HepG2 (cell line): ENCODE measurements at regions not wholly inside any gene's neighbourhood (a gene's known extent, or its start where the extent isn't known, plus 50 kb on each side); places are given as distances from the start of the nearest gene placed in this dataset.

Experiments used
- ATAC-seq: fragments of 200-7000 bp; cut with Tn5 transposase; 3 replicates; pipeline ENCODE4 v1.9.1; 2020; ENCODE audit warnings: mild to moderate bottlenecking, moderate library complexity
- BruUV-seq: library from RNA; stranded (reverse); fragments of 400-500 nt; replicated peaks from 2 replicates; lab custom pipeline; 2021; lab: Mats Ljungman, UMichigan
- CTCF ChIA-PET: fragments of 300-600 bp; formaldehyde crosslinking; extraction: SDS; loops from one replicate; lab custom pipeline; 2021; ENCODE audit warnings: low total read pairs, inconsistent platforms, low intra/inter-chr PET ratio; lab: Yijun Ruan, JAX
- POLR2A ChIA-PET: fragments of 350-600 bp; sonication (Branson Sonifier 250); formaldehyde crosslinking; loops from one replicate; lab custom pipeline; 2020; ENCODE audit warnings: antibody characterized with exemption, inconsistent platforms; lab: Yijun Ruan, JAX
- DNase-seq: peaks from one replicate; pipeline ENCODE4 v3.0.0-alpha.2; 2015; ENCODE audit warnings: low spot score
- FAIRE-seq: peaks from 3 replicates; lab custom pipeline; 2011; peaks lifted over from hg19 to GRCh38; lab: Jason Lieb, UNC
- H2AFZ ChIP-seq: one replicate; pipeline ENCODE4 v1.6.1; 2011; ENCODE audit warnings: low read length, inconsistent platforms
- H3K27ac ChIP-seq: fragments of 300-600 bp; 3 replicates; pipeline ENCODE4 v1.8.0; 2011; ENCODE audit warnings: mixed run types, mild to moderate bottlenecking, mixed read lengths, low read length, inconsistent platforms; ENCODE audit not compliant: insufficient read depth; ENCODE audit errors: extremely low read length
- H3K27me3 ChIP-seq, 2 experiments: fragments of 200-600 bp in 1 of 2; 2 replicates in 1 of 2; 3 replicates in 1 of 2; pipeline versions ENCODE4 v1.6.0 to v1.8.0; 2011; ENCODE audit warnings: low read length in 2 of 2, mild to moderate bottlenecking in 2 of 2, moderate library complexity in 2 of 2, inconsistent platforms in 1 of 2; ENCODE audit not compliant: insufficient read depth in 2 of 2, control insufficient read depth in 1 of 2
- H3K36me3 ChIP-seq, 2 experiments: fragments of 200-600 bp in 1 of 2; replicated peaks in 1 of 2; 2 replicates in 1 of 2; 3 replicates in 1 of 2; pipeline versions ENCODE4 v1.5.1 to v1.8.0; 2011; ENCODE audit warnings: low read length in 2 of 2, inconsistent platforms in 1 of 2; ENCODE audit not compliant: insufficient read depth in 2 of 2, control insufficient read depth in 1 of 2
- H3K4me1 ChIP-seq: 2 replicates; pipeline ENCODE4 v1.5.1; 2012; ENCODE audit warnings: low read length, inconsistent platforms; ENCODE audit not compliant: insufficient read depth
- H3K4me2 ChIP-seq: 2 replicates; pipeline ENCODE4 v1.6.0; 2011; ENCODE audit warnings: low read depth, low read length, inconsistent platforms
- H3K4me3 ChIP-seq, 3 experiments: fragments of 200-600 bp in 1 of 3; sonication (generic), shearing (Covaris generic) in 1 of 3; replicated peaks in 1 of 3; 2 replicates each; pipeline ENCODE4 v1.5.1; 2011 to 2016; ENCODE audit warnings: low read length in 3 of 3, inconsistent platforms in 2 of 3, low read depth in 2 of 3, mild to moderate bottlenecking in 2 of 3, control low read depth in 1 of 3, mixed read lengths in 1 of 3; ENCODE audit not compliant: insufficient read depth in 1 of 3
- H3K79me2 ChIP-seq: one replicate; pipeline ENCODE4 v1.6.1; 2011; ENCODE audit warnings: low read length, inconsistent platforms; ENCODE audit not compliant: insufficient read depth
- H3K9ac ChIP-seq: 2 replicates; pipeline ENCODE4 v1.6.0; 2011; ENCODE audit warnings: mild to moderate bottlenecking, low read depth, low read length, inconsistent platforms; ENCODE audit not compliant: insufficient read depth
- H3K9me3 ChIP-seq: 2 replicates; pipeline ENCODE4 v1.5.1; 2012; ENCODE audit warnings: mild to moderate bottlenecking, low read length
- H4K20me1 ChIP-seq: 2 replicates; pipeline ENCODE4 v1.6.0; 2011; ENCODE audit warnings: inconsistent platforms, mild to moderate bottlenecking, low read length, moderate library complexity; ENCODE audit not compliant: insufficient read depth
- BCL6 ChIP-seq: IDR thresholded peaks from 2 replicates; pipeline ENCODE4 v1.6.1; 2016; ENCODE audit warnings: missing genetic modification reagents, missing compliant biosample characterization
- CENPT ChIP-seq: sonication (generic); formaldehyde crosslinking; IDR thresholded peaks from 2 replicates; pipeline ENCODE4 v1.8.0; 2022; ENCODE audit warnings: low read depth, mild to moderate bottlenecking, moderate library complexity, missing genetic modification reagents
- CHCHD3 ChIP-seq: sonication (generic); formaldehyde crosslinking; IDR thresholded peaks from 2 replicates; pipeline ENCODE4 v1.8.0; 2022; ENCODE audit warnings: mild to moderate bottlenecking, missing genetic modification reagents, moderate library complexity
- E2F1 ChIP-seq: sonication (generic); formaldehyde crosslinking; IDR thresholded peaks from 2 replicates; pipeline ENCODE4 v1.5.0; 2020; ENCODE audit warnings: missing genetic modification reagents
- ISX ChIP-seq: sonication (generic); formaldehyde crosslinking; conservative IDR thresholded peaks from 2 replicates; pipeline ENCODE4 v1.5.0; 2020; ENCODE audit warnings: missing genetic modification reagents
- MXD4 ChIP-seq: IDR thresholded peaks from 2 replicates; pipeline ENCODE4 v1.6.1; 2016; ENCODE audit warnings: mild to moderate bottlenecking, missing biosample characterization, missing genetic modification reagents
- PHF5A ChIP-seq: IDR thresholded peaks from one replicate; pipeline ENCODE4 v1.6.1; 2018; ENCODE audit warnings: low read depth, missing genetic modification reagents; ENCODE audit not compliant: unreplicated experiment
- PRDM15 ChIP-seq: sonication (generic); formaldehyde crosslinking; IDR thresholded peaks from 2 replicates; pipeline ENCODE4 v1.4.0; 2020; ENCODE audit warnings: missing genetic modification reagents
- SOX5 ChIP-seq: IDR thresholded peaks from 2 replicates; pipeline ENCODE4 v1.6.1; 2016; ENCODE audit warnings: borderline replicate concordance
- SP5 ChIP-seq: IDR thresholded peaks from 2 replicates; pipeline ENCODE4 v1.6.1; 2016; ENCODE audit warnings: low read depth, borderline replicate concordance
- ZNF343 ChIP-seq: sonication (generic); formaldehyde crosslinking; IDR thresholded peaks from 2 replicates; pipeline ENCODE4 v1.4.0; 2020; ENCODE audit warnings: mild to moderate bottlenecking, missing genetic modification reagents
- ZNF430 ChIP-seq: sonication (generic); formaldehyde crosslinking; IDR thresholded peaks from 2 replicates; pipeline ENCODE4 v1.9.0; 2021; ENCODE audit warnings: mild to moderate bottlenecking, missing genetic modification reagents
- ZSCAN20 ChIP-seq: sonication (generic); formaldehyde crosslinking; IDR thresholded peaks from 2 replicates; pipeline ENCODE4 v1.4.0; 2020; ENCODE audit warnings: missing genetic modification reagents, mild to moderate bottlenecking, borderline replicate concordance
- WGBS: methylation state at CpG from one replicate; pipeline ENCODE4 v1.1.6; 2017; ENCODE audit warnings: low lambda C conversion rate; 5-methylcytosine and 5-hydroxymethylcytosine counted together
- in situ Hi-C: cut with HindIII; loops from 2 replicates; pipeline ENCODE4 v1.10.0; 2017; ENCODE audit warnings: low pct_unique_long_range_greater_than_20kb; ENCODE audit not compliant: extremely low pct_ligation_motif_present
- intact Hi-C: fragments of 100-400 bp; cut with micrococcal nuclease; formaldehyde crosslinking; loops from one replicate; pipeline ENCODE4 v1.10.0; 2022; ENCODE audit not compliant: unreplicated experiment

- Histone ChIP-seq H3K79me2 (no peaks in the 10 kb centered on the region), H2AFZ (no peak overlapping the region), H3K4me1 (no peaks in the 10 kb centered on the region), H4K20me1 (no peaks in the 10 kb centered on the region), H3K27ac (no peak overlapping the region), H3K4me3 (no peak overlapping the region), H3K4me2 (no peak overlapping the region), H3K36me3 (no peaks in the 10 kb centered on the region), H3K27me3 (no peaks in the 10 kb centered on the region), H3K9ac (no peak overlapping the region), H3K9me3 (no peaks in the 10 kb centered on the region)
- FAIRE-seq, result no peak
- in situ Hi-C loops (no loop called here), intact Hi-C loops (no loop called here)
- TF ChIP-seq ZNF343 (CRISPR knock-in tag), result no peak
- no peak for TF ChIP-seq SP5
- TF ChIP-seq E2F1 (CRISPR knock-in tag), result no peak
- ChIA-PET POLR2A (no interaction called here), CTCF (no interaction called here)
- no peak for DNase-seq
- ATAC-seq, result no peak
- BruUV-seq, result no TSS peak
- WGBS, result 0% methylated on average over 4 of the region's 4 CpGs
These were observed 485.9 kb downstream of the JRKL start for GRCh38 chr11:96875712-96876111.

- Histone ChIP-seq H3K79me2 (no peaks in the 10 kb centered on the region), H3K27ac (no peak overlapping the region), H4K20me1 (no peaks in the 10 kb centered on the region), H3K27me3 (no peaks in the 10 kb centered on the region), H3K9ac (no peak overlapping the region), H3K4me1 (no peaks in the 10 kb centered on the region), H3K4me2 (no peak overlapping the region), H2AFZ (no peak overlapping the region), H3K4me3 (no peak overlapping the region), H3K9me3 (no peaks in the 10 kb centered on the region), H3K36me3 (no peaks in the 10 kb centered on the region)
- 0% methylated on average over 3 of the region's 6 CpGs for WGBS
- BruUV-seq, result no TSS peak
- intact Hi-C loops, result no loop called here
- FAIRE-seq (no peak), ATAC-seq (no peak), DNase-seq (no peak)
- in situ Hi-C loops, result no loop called here
- POLR2A ChIA-PET, result no interaction called here
- CTCF ChIA-PET, result no interaction called here
- TF ChIP-seq ZSCAN20 (CRISPR knock-in tag) (no peak), CENPT (no peak), SOX5 (CRISPR knock-in tag) (no peak), CHCHD3 (CRISPR knock-in tag) (no peak), ISX (CRISPR knock-in tag) (no peak), E2F1 (CRISPR knock-in tag) (no peak), BCL6 (CRISPR knock-in tag) (no peak), PHF5A (CRISPR knock-in tag) (no peak), MXD4 (CRISPR knock-in tag) (no peak), ZNF430 (CRISPR knock-in tag) (no peak), PRDM15 (no peak)
These were observed 488.7 kb downstream of the JRKL start for GRCh38 chr11:96878299-96879051.
